Psoas muscle (tissue), 7 donors: ENCODE measurements at regions not wholly inside any gene's neighbourhood (a gene's known extent, or its start where the extent isn't known, plus 50 kb on each side); places are given as distances from the start of the nearest gene placed in this dataset.

Experiments
- ATAC-seq, 4 donors: fragments of 200-7000 bp; cut with Tn5 transposase; one replicate each; pipeline ENCODE4 v1.9.1; 2020; ENCODE audit warnings: moderate library complexity in 3 of 4, mild to moderate bottlenecking in 2 of 4
- DNase-seq, 2 donors: peaks; one replicate each; pipeline ENCODE4 v3.0.0-alpha.2; 2020
- H3K27ac ChIP-seq: fragments of 200-600 bp; one replicate; pipeline ENCODE4 v1.8.0; 2022
- H3K27me3 ChIP-seq, 3 donors: fragments of 200-600 bp in 1 of 3; one replicate each; pipeline versions ENCODE4 v1.6.1 to v1.8.0; 2013 to 2022; ENCODE audit warnings: low read length in 2 of 3, mild to moderate bottlenecking in 2 of 3, moderate library complexity in 1 of 3; ENCODE audit not compliant: insufficient read depth in 3 of 3
- H3K36me3 ChIP-seq, 2 donors: fragments of 200-600 bp in 1 of 2; one replicate each; pipeline versions ENCODE4 v1.6.1 to v1.8.0; 2013 to 2022; ENCODE audit warnings: low read depth in 1 of 2, mild to moderate bottlenecking in 1 of 2, moderate library complexity in 1 of 2; ENCODE audit not compliant: insufficient read depth in 1 of 2
- H3K4me1 ChIP-seq: fragments of 200-600 bp; one replicate; pipeline ENCODE4 v1.8.0; 2022
- H3K4me3 ChIP-seq: fragments of 200-600 bp; one replicate; pipeline ENCODE4 v1.8.0; 2022; ENCODE audit warnings: mild to moderate bottlenecking
- H3K9me3 ChIP-seq: fragments of 200-600 bp; one replicate; pipeline ENCODE4 v1.8.0; 2022
- CTCF ChIP-seq: fragments of 200-600 bp; IDR thresholded peaks from one replicate; pipeline ENCODE4 v1.8.0; 2022; ENCODE audit warnings: antibody characterized with exemption
- WGBS, 3 donors: extraction: QIAGEN DNeasy Blood & Tissue Kit; methylation state at CpG; one replicate each; pipeline versions ENCODE4 v1.1.6 to v1.1.7; 2013; 5-methylcytosine and 5-hydroxymethylcytosine counted together
- intact Hi-C, 2 donors: fragments of 100-400 bp; cut with DNase I; formaldehyde crosslinking; loops; one replicate each; pipeline versions ENCODE4 v1.11.0 to v1.14.2; 2022
- donor health status: healthy with polysubstance abuse.
- donor health status: DM: no; HTN: no; CAD: no; lungs with moderate emphysema.
- donor health status: Bipolar disorder and iron deficiency.
- donor health status: healthy.
- donor health status: DM: yes; HTN: yes; CAD: no.
- donor health status: DM: no; HTN: no; CAD: no.
- donor health status: DM: yes; HTN: yes; CAD: no.

DNA sequence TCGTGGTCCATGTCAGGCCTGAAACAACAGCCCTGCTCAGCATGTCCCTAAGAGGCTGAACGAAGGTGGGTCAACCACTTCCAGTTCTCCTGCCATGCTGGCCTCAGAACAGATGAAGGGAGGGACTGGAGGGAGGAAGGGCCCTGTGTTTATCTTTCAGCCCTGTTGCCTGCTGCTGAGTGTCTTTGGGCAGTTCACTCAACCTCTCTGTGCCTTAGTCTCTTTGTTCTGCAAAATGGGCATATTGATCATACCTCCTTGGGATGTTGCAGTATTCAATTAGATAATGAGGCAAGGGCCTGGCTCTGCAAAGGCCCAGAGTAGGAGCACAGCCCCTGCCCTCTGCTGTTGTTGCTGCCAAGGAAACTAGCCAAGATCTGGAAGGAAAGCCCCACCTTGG lies 207.5 kb downstream of the MN1 start:
- no peaks in the 10 kb centered on the region for H3K9me3 ChIP-seq
- WGBS, 3 donors = 82 to 90% (median 86%) methylated on average over 2 of the region's 2 CpGs
- TF ChIP-seq CTCF = no peak

GRCh38 chr22:27594474-27595134 lies 207.0 kb downstream of the MN1 start:
- no peak for DNase-seq
- Histone ChIP-seq H3K27me3 (no peaks in the 10 kb centered on the region), H3K4me3 (no peak overlapping the region), H3K27ac (no peak overlapping the region), H3K4me1 (no peaks in the 10 kb centered on the region), H3K36me3 (no peaks in the 10 kb centered on the region), H3K9me3 (no peaks in the 10 kb centered on the region)
- no peak for TF ChIP-seq CTCF
- WGBS, 3 donors = 94 to 95% (median 95%) methylated on average over 7 of the region's 7 CpGs
- intact Hi-C loops = no loop called here
- no peak for ATAC-seq

More for the DNA sequence above, 207.5 kb downstream of the MN1 start:
- H3K36me3 ChIP-seq = no peaks in the 10 kb centered on the region
- intact Hi-C loops = no loop called here
- H3K4me3 ChIP-seq = no peak overlapping the region
- no peak for ATAC-seq
- no peaks in the 10 kb centered on the region for H3K4me1 ChIP-seq
- DNase-seq = no peak
- H3K27me3 ChIP-seq = no peaks in the 10 kb centered on the region
- no peak overlapping the region for H3K27ac ChIP-seq

GRCh38 chr22:27596133-27596870 lies 205.3 kb downstream of the MN1 start:
- 78 to 80% (median 79%) methylated on average over 8 of the region's 8 CpGs for WGBS, 3 donors
- intact Hi-C loops = no loop called here
- no peak for DNase-seq

DNA sequence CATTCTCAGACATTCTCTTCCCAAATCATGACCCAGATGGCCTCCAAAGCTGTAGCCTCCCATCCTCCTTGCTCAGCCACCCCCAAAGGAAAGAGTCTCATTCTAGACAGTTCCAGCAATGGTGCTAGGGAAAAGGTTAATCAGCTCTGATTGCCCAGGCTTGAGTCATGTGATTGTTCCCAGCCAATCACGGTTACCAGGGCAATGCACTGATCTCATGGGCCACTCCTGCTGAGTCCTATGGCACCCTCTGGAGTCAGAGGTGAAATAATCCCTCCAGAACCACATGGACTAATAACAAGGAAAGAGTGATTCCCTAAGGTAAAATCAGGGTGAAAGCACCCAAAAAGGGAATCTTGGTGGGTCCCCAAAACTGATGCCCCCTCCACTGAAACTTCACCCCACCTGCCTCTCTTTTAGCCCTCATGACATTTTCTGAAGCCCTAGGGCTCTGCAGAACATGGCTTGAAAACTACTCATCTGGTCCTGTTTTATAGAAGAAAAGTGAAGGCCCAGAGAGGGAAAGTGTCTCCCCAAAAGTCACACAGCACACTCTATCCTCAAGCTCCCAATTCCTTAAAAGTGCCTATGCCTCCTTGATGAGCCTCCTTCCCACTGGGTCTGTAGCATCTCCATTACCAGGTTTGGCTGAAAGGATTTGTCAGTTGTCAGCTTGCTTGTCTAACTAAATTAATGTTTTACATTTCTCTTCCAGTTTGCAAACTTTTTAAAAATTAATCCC lies 203.7 kb downstream of the MN1 start:
- H3K36me3 ChIP-seq = no peaks in the 10 kb centered on the region
- no peak overlapping the region for H3K4me3 ChIP-seq
- no peaks in the 10 kb centered on the region for H3K9me3 ChIP-seq
- ATAC-seq (peak in 2 of 4 donors; percentile 50 to 71), DNase-seq (no peak)
- H3K27ac ChIP-seq = no peak overlapping the region
- 85 to 93% (median 90%) methylated on average over 1 of the region's 1 CpG for WGBS, 3 donors
- no peaks in the 10 kb centered on the region for H3K4me1 ChIP-seq
- intact Hi-C loops = no loop called here
- no peak for TF ChIP-seq CTCF
- no peaks in the 10 kb centered on the region for H3K27me3 ChIP-seq

More at GRCh38 chr22:27596133-27596870, 205.3 kb downstream of the MN1 start:
- Histone ChIP-seq H3K9me3 (no peaks in the 10 kb centered on the region), H3K4me3 (no peak overlapping the region), H3K27ac (no peak overlapping the region), H3K36me3 (no peaks in the 10 kb centered on the region), H3K27me3 (no peaks in the 10 kb centered on the region), H3K4me1 (no peaks in the 10 kb centered on the region)
- ATAC-seq = no peak
- TF ChIP-seq CTCF = no peak
